Lower leg skin (tissue), 3 donors: ENCODE measurements at regions not wholly inside any gene's neighbourhood (a gene's known extent, or its start where the extent isn't known, plus 50 kb on each side); places are given as distances from the start of the nearest gene placed in this dataset.

Source experiments
- POLR2A ChIP-seq, 2 donors: fragments of 450-650 bp; IDR thresholded peaks; one replicate each; pipeline ENCODE4 v1.6.1; 2016 to 2017; ENCODE audit warnings: antibody characterized with exemption in 2 of 2, mild to moderate bottlenecking in 1 of 2, moderate library complexity in 1 of 2
- TF ChIP-seq, protein P1 (sequence below), 3 donors: fragments of 450-650 bp; IDR thresholded peaks; one replicate each; pipeline ENCODE4 v1.5.1; 2016; ENCODE audit warnings: antibody characterized with exemption in 3 of 3, mild to moderate bottlenecking in 3 of 3, moderate library complexity in 2 of 3

- TF ChIP-seq, protein P1, sequence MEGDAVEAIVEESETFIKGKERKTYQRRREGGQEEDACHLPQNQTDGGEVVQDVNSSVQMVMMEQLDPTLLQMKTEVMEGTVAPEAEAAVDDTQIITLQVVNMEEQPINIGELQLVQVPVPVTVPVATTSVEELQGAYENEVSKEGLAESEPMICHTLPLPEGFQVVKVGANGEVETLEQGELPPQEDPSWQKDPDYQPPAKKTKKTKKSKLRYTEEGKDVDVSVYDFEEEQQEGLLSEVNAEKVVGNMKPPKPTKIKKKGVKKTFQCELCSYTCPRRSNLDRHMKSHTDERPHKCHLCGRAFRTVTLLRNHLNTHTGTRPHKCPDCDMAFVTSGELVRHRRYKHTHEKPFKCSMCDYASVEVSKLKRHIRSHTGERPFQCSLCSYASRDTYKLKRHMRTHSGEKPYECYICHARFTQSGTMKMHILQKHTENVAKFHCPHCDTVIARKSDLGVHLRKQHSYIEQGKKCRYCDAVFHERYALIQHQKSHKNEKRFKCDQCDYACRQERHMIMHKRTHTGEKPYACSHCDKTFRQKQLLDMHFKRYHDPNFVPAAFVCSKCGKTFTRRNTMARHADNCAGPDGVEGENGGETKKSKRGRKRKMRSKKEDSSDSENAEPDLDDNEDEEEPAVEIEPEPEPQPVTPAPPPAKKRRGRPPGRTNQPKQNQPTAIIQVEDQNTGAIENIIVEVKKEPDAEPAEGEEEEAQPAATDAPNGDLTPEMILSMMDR (IDR thresholded peaks at IDR 0.05): no peak
- TF ChIP-seq POLR2A (IDR thresholded peaks at IDR 0.05): no peak
These were observed 177.7 kb upstream of the NR3C1 start for GRCh38 chr5:143581147-143581546.
